ENCODE measurements at regions not wholly inside any gene's neighbourhood (a gene's known extent, or its start where the extent isn't known, plus 50 kb on each side); places are given as distances from the start of the nearest gene placed in this dataset.

DNA sequence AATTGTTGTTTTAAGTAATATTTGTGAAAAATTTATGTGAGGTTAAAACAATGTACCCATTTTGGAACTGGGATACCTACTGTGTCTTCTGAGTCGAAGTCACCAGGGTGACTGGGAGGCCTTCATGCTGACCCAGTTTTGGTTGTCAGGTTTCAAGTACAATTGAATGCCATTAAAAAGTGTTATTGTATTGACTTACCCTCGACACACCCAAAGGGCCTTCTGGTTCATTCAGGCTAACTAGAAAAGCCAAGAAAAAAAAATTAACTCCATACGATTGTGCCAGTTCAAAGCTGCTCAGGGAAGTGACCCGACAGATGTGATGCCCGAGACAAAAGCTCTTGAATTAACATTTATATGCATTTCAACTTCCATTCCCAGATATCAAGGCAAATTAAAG is 190.0 kb downstream of the ST6GAL2 start:
- no peaks in the 10 kb centered on the region for H4K20me1 ChIP-seq (ENCODE audit: insufficient read depth, low read length, poor library complexity, severe bottlenecking)
- no peaks in the 10 kb centered on the region for H3F3A ChIP-seq (ENCODE audit: low read depth)

GRCh38 chr2:106700616-106701015 is 185.4 kb downstream of the ST6GAL2 start:
- Histone ChIP-seq H3K27me3 (ENCODE audit: insufficient read depth, low read length, poor library complexity, severe bottlenecking) (no peaks in the 10 kb centered on the region), H3K36me3 (ENCODE audit: insufficient read depth, low read length) (no peaks in the 10 kb centered on the region), H3K79me2 (ENCODE audit: insufficient read depth, low read length) (no peaks in the 10 kb centered on the region), H3K9ac (ENCODE audit: low read depth, low read length, poor library complexity, severe bottlenecking) (no peak overlapping the region), H4K20me1 (ENCODE audit: insufficient read depth, low read length, poor library complexity, severe bottlenecking) (no peaks in the 10 kb centered on the region), H3K4me1 (ENCODE audit: insufficient read depth, low read length, poor library complexity, severe bottlenecking) (peaks cover 16% of the 10 kb centered on the region), H3K9me2 (replicated peaks; ENCODE audit: low read depth, low read length) (no peaks in the 10 kb centered on the region), H3K4me2 (ENCODE audit: low read depth, low read length, poor library complexity, severe bottlenecking) (no peak overlapping the region), H3K4me3 (ENCODE audit: low read length, poor library complexity, severe bottlenecking) (no peak overlapping the region), H2AFZ (ENCODE audit: low read length) (no peak overlapping the region), H3K9me3 (ENCODE audit: insufficient read depth, low read depth, low read length) (no peaks in the 10 kb centered on the region), H3F3A (ENCODE audit: low read depth) (no peaks in the 10 kb centered on the region)
- TF ChIP-seq EZH2phosphoT487 (IDR thresholded peaks at IDR 0.05; ENCODE audit: borderline replicate concordance) (no peak), CTCF (conservative IDR thresholded peaks at IDR 0.05; ENCODE audit: low read length) (no peak)

More for the DNA sequence above, 190.0 kb downstream of the ST6GAL2 start:
- no peaks in the 10 kb centered on the region for H3K79me2 ChIP-seq (ENCODE audit: insufficient read depth, low read length)
- TF ChIP-seq CTCF (conservative IDR thresholded peaks at IDR 0.05; ENCODE audit: low read length) = no peak
- TF ChIP-seq EZH2phosphoT487 (IDR thresholded peaks at IDR 0.05; ENCODE audit: borderline replicate concordance) = no peak
- no peaks in the 10 kb centered on the region for H3K36me3 ChIP-seq (ENCODE audit: insufficient read depth, low read length)
- no peaks in the 10 kb centered on the region for H3K9me3 ChIP-seq (ENCODE audit: insufficient read depth, low read depth, low read length)
- no peak overlapping the region for H3K4me3 ChIP-seq (ENCODE audit: low read length, poor library complexity, severe bottlenecking)
- no peak overlapping the region for H3K4me2 ChIP-seq (ENCODE audit: low read depth, low read length, poor library complexity, severe bottlenecking)
- no peaks in the 10 kb centered on the region for H3K27me3 ChIP-seq (ENCODE audit: insufficient read depth, low read length, poor library complexity, severe bottlenecking)
- H3K4me1 ChIP-seq (ENCODE audit: insufficient read depth, low read length, poor library complexity, severe bottlenecking) = peaks cover 8% of the 10 kb centered on the region
- H3K9me2 ChIP-seq (replicated peaks; ENCODE audit: low read depth, low read length) = no peaks in the 10 kb centered on the region
- H2AFZ ChIP-seq (ENCODE audit: low read length) = no peak overlapping the region
- no peak overlapping the region for H3K9ac ChIP-seq (ENCODE audit: low read depth, low read length, poor library complexity, severe bottlenecking)

- no peaks in the 10 kb centered on the region for H3K79me2 ChIP-seq (ENCODE audit: insufficient read depth, low read length)
- H3K4me3 ChIP-seq (ENCODE audit: low read length, poor library complexity, severe bottlenecking) = no peak overlapping the region
- TF ChIP-seq CTCF (conservative IDR thresholded peaks at IDR 0.05; ENCODE audit: low read length) (no peak), EZH2phosphoT487 (IDR thresholded peaks at IDR 0.05; ENCODE audit: borderline replicate concordance) (no peak)
- no peaks in the 10 kb centered on the region for H3K36me3 ChIP-seq (ENCODE audit: insufficient read depth, low read length)
- no peak overlapping the region for H2AFZ ChIP-seq (ENCODE audit: low read length)
- H3K9me3 ChIP-seq (ENCODE audit: insufficient read depth, low read depth, low read length) = no peaks in the 10 kb centered on the region
- no peak overlapping the region for H3K9ac ChIP-seq (ENCODE audit: low read depth, low read length, poor library complexity, severe bottlenecking)
- no peaks in the 10 kb centered on the region for H3K27me3 ChIP-seq (ENCODE audit: insufficient read depth, low read length, poor library complexity, severe bottlenecking)
- H3F3A ChIP-seq (ENCODE audit: low read depth) = no peaks in the 10 kb centered on the region
- H3K4me1 ChIP-seq (ENCODE audit: insufficient read depth, low read length, poor library complexity, severe bottlenecking) = peaks cover 16% of the 10 kb centered on the region
- peak overlapping the region; percentile 10 for H3K4me2 ChIP-seq (ENCODE audit: low read depth, low read length, poor library complexity, severe bottlenecking)
- H4K20me1 ChIP-seq (ENCODE audit: insufficient read depth, low read length, poor library complexity, severe bottlenecking) = no peaks in the 10 kb centered on the region
- H3K9me2 ChIP-seq (replicated peaks; ENCODE audit: low read depth, low read length) = no peaks in the 10 kb centered on the region
These were observed 184.6 kb downstream of the ST6GAL2 start for GRCh38 chr2:106701203-106702022.

Data from Loucy (cell line).